Mesenchymal stem cell (in vitro differentiated cells and primary cell): ENCODE measurements at regions not wholly inside any gene's neighbourhood (a gene's known extent, or its start where the extent isn't known, plus 50 kb on each side); places are given as distances from the start of the nearest gene placed in this dataset.

Experiments used
- DNase-seq: peaks from one replicate; pipeline ENCODE4 v3.0.0-alpha.2; 2013
- H2AFZ ChIP-seq: one replicate; pipeline ENCODE4 v1.6.1; 2013; ENCODE audit warnings: low read depth, mild to moderate bottlenecking, control low read depth, inconsistent platforms, low read length, moderate library complexity
- H2AK5ac ChIP-seq: 2 replicates; pipeline ENCODE4 v1.6.1; 2013; ENCODE audit warnings: low read length, moderate library complexity, mild to moderate bottlenecking, inconsistent platforms; ENCODE audit not compliant: severe bottlenecking
- H2BK120ac ChIP-seq: one replicate; pipeline ENCODE4 v1.6.1; 2013; ENCODE audit warnings: low read depth, mild to moderate bottlenecking, inconsistent platforms, low read length, moderate library complexity
- H2BK12ac ChIP-seq, 2 experiments: one replicate each; pipeline ENCODE4 v1.6.1; 2013; ENCODE audit warnings: inconsistent platforms in 2 of 2, low read length in 2 of 2, mild to moderate bottlenecking in 2 of 2, moderate library complexity in 2 of 2, control low read depth in 1 of 2
- H2BK15ac ChIP-seq: one replicate; pipeline ENCODE4 v1.6.1; 2013; ENCODE audit warnings: mild to moderate bottlenecking, low read depth, inconsistent platforms; ENCODE audit not compliant: poor library complexity, severe bottlenecking
- H2BK5ac ChIP-seq: 2 replicates; pipeline ENCODE4 v1.6.1; 2013; ENCODE audit warnings: low read depth, mild to moderate bottlenecking, low read length, control low read depth, inconsistent platforms; ENCODE audit not compliant: poor library complexity, severe bottlenecking
- H3K14ac ChIP-seq, 2 experiments: one replicate each; pipeline ENCODE4 v1.6.1; 2013; ENCODE audit warnings: inconsistent platforms in 2 of 2, low read length in 2 of 2, control low read depth in 1 of 2, mild to moderate bottlenecking in 1 of 2, moderate library complexity in 1 of 2
- H3K18ac ChIP-seq, 2 experiments: one replicate each; pipeline ENCODE4 v1.6.1; 2013; ENCODE audit warnings: inconsistent platforms in 2 of 2, low read length in 2 of 2, control low read depth in 1 of 2, low read depth in 1 of 2, mild to moderate bottlenecking in 1 of 2
- H3K23ac ChIP-seq, 2 experiments: one replicate each; pipeline ENCODE4 v1.6.1; 2013; ENCODE audit warnings: inconsistent platforms in 2 of 2, low read length in 2 of 2, mild to moderate bottlenecking in 2 of 2, moderate library complexity in 2 of 2, control low read depth in 1 of 2
- H3K27ac ChIP-seq: 2 replicates; pipeline ENCODE4 v1.5.1; 2013; ENCODE audit warnings: mild to moderate bottlenecking, moderate library complexity, low read length, control low read depth, inconsistent platforms; ENCODE audit not compliant: poor library complexity, severe bottlenecking
- H3K27me3 ChIP-seq, 2 experiments: 2 replicates each; pipeline versions ENCODE4 v1.6.1 to v1.7.0; 2013; ENCODE audit warnings: low read length in 2 of 2, mild to moderate bottlenecking in 2 of 2, moderate library complexity in 2 of 2, control low read depth in 1 of 2, inconsistent platforms in 1 of 2; ENCODE audit not compliant: control insufficient read depth in 1 of 2, insufficient read depth in 1 of 2
- H3K36me3 ChIP-seq, 2 experiments: 2 replicates each; pipeline versions ENCODE4 v1.6.1 to v1.7.0; 2013; ENCODE audit warnings: low read length in 2 of 2, control low read depth in 1 of 2, inconsistent platforms in 1 of 2, low read depth in 1 of 2, mild to moderate bottlenecking in 1 of 2; ENCODE audit not compliant: insufficient read depth in 2 of 2, control insufficient read depth in 1 of 2
- H3K4ac ChIP-seq, 2 experiments: one replicate each; pipeline ENCODE4 v1.6.1; 2013; ENCODE audit warnings: inconsistent platforms in 2 of 2, low read length in 2 of 2, mild to moderate bottlenecking in 2 of 2, moderate library complexity in 2 of 2, control low read depth in 1 of 2, low read depth in 1 of 2
- H3K4me1 ChIP-seq: 2 replicates; pipeline ENCODE4 v1.6.1; 2013; ENCODE audit warnings: low read depth, low read length, control low read depth; ENCODE audit not compliant: control insufficient read depth, insufficient read depth
- H3K4me2 ChIP-seq: 2 replicates; pipeline ENCODE4 v1.6.1; 2013; ENCODE audit warnings: low read length, mild to moderate bottlenecking, inconsistent platforms; ENCODE audit not compliant: poor library complexity, severe bottlenecking
- H3K4me3 ChIP-seq, 2 experiments: 2 replicates each; pipeline versions ENCODE4 v1.5.1 to v1.7.0; 2013; ENCODE audit warnings: low read length in 2 of 2, mild to moderate bottlenecking in 2 of 2, control low read depth in 1 of 2, low read depth in 1 of 2; ENCODE audit not compliant: insufficient read depth in 1 of 2
- H3K79me1 ChIP-seq: replicated peaks from 2 replicates; pipeline ENCODE4 v1.6.1; 2013; ENCODE audit warnings: mild to moderate bottlenecking, control low read depth, low read length, inconsistent platforms; ENCODE audit not compliant: poor library complexity, severe bottlenecking
- H3K9ac ChIP-seq: 2 replicates; pipeline ENCODE4 v1.7.0; 2013; ENCODE audit warnings: mild to moderate bottlenecking, low read length, moderate library complexity
- H3K9me3 ChIP-seq: 2 replicates; pipeline ENCODE4 v1.7.0; 2013; ENCODE audit warnings: mild to moderate bottlenecking, low read length; ENCODE audit not compliant: control insufficient read depth
- H4K8ac ChIP-seq: one replicate; pipeline ENCODE4 v1.6.1; 2013; ENCODE audit warnings: inconsistent platforms, mild to moderate bottlenecking, low read length, moderate library complexity
- H4K91ac ChIP-seq: one replicate; pipeline ENCODE4 v1.6.1; 2013; ENCODE audit warnings: mild to moderate bottlenecking, low read length, inconsistent platforms
- WGBS: methylation state at CpG from one replicate; pipeline ENCODE4 v1.1.7; 2013; ENCODE audit warnings: mixed read lengths; 5-methylcytosine and 5-hydroxymethylcytosine counted together

- Histone ChIP-seq H3K4me2 (no peak overlapping the region), H3K27ac (no peak overlapping the region), H2BK5ac (no peak overlapping the region), H3K14ac (no peak overlapping the region), H3K79me1 (no peaks in the 10 kb centered on the region), H3K23ac (no peak overlapping the region), H2BK120ac (no peak overlapping the region), H3K4ac (no peak overlapping the region), H3K36me3 (no peaks in the 10 kb centered on the region), H4K91ac (no peak overlapping the region), H3K9me3 (no peaks in the 10 kb centered on the region), H2AFZ (no peak overlapping the region), H2AK5ac (no peak overlapping the region), H3K4me3 (no peak overlapping the region), H3K18ac (no peak overlapping the region), H3K4me1 (no peaks in the 10 kb centered on the region), H3K27me3 (no peaks in the 10 kb centered on the region), H2BK15ac (no peak overlapping the region), H3K9ac (no peak overlapping the region), H2BK12ac (no peak overlapping the region), H4K8ac (no peak overlapping the region)
- WGBS, result no CpG with 5 or more reads among the region's 2 CpGs
- no peak for DNase-seq
Observed at GRCh38 chr15:61746589-61746988, 313.7 kb downstream of the VPS13C start.

GRCh38 chr15:61743345-61743909 lies 316.8 kb downstream of the VPS13C start:
- H2BK12ac ChIP-seq, result no peak overlapping the region
- H3K4me3 ChIP-seq, result no peak overlapping the region
- H3K27ac ChIP-seq, result no peak overlapping the region
- no peak for DNase-seq
- H3K18ac ChIP-seq, result no peak overlapping the region
- H3K36me3 ChIP-seq, result no peaks in the 10 kb centered on the region
- no peak overlapping the region for H4K91ac ChIP-seq
- H3K4me2 ChIP-seq, result no peak overlapping the region
- peaks cover 8% of the 10 kb centered on the region for H3K9me3 ChIP-seq
- H3K27me3 ChIP-seq, result no peaks in the 10 kb centered on the region
- no peak overlapping the region for H2AK5ac ChIP-seq
- H4K8ac ChIP-seq, result no peak overlapping the region
- H3K9ac ChIP-seq, result no peak overlapping the region
- H3K79me1 ChIP-seq, result no peaks in the 10 kb centered on the region
- no peak overlapping the region for H3K23ac ChIP-seq
- no peak overlapping the region for H2BK120ac ChIP-seq
- no peak overlapping the region for H3K4ac ChIP-seq
- H2AFZ ChIP-seq, result no peak overlapping the region
- no peak overlapping the region for H2BK15ac ChIP-seq
- no peaks in the 10 kb centered on the region for H3K4me1 ChIP-seq
- no peak overlapping the region for H3K14ac ChIP-seq
- no peak overlapping the region for H2BK5ac ChIP-seq
- 59% methylated on average over 3 of the region's 3 CpGs for WGBS

GRCh38 chr15:61742591-61742990 lies 317.7 kb downstream of the VPS13C start:
- H3K27me3 ChIP-seq, result no peaks in the 10 kb centered on the region
- H2AK5ac ChIP-seq, result no peak overlapping the region
- no peak overlapping the region for H3K14ac ChIP-seq
- peaks cover 8% of the 10 kb centered on the region for H3K9me3 ChIP-seq
- no peaks in the 10 kb centered on the region for H3K4me1 ChIP-seq
- no peak overlapping the region for H3K4me2 ChIP-seq
- H3K36me3 ChIP-seq, result no peaks in the 10 kb centered on the region
- H2BK5ac ChIP-seq, result no peak overlapping the region
- H4K8ac ChIP-seq, result no peak overlapping the region
- H2BK120ac ChIP-seq, result no peak overlapping the region
- no peak overlapping the region for H2BK12ac ChIP-seq
- H3K9ac ChIP-seq, result no peak overlapping the region
- H3K4ac ChIP-seq, result no peak overlapping the region
- no peaks in the 10 kb centered on the region for H3K79me1 ChIP-seq
- no peak overlapping the region for H3K4me3 ChIP-seq
- DNase-seq, result no peak
- H3K18ac ChIP-seq, result no peak overlapping the region
- no peak overlapping the region for H4K91ac ChIP-seq
- no peak overlapping the region for H3K23ac ChIP-seq
- no peak overlapping the region for H3K27ac ChIP-seq
- no peak overlapping the region for H2BK15ac ChIP-seq
- no peak overlapping the region for H2AFZ ChIP-seq

- Histone ChIP-seq H2AK5ac (no peak overlapping the region), H3K18ac (no peak overlapping the region), H2BK120ac (no peak overlapping the region), H2BK5ac (no peak overlapping the region), H3K4ac (no peak overlapping the region), H2BK15ac (no peak overlapping the region), H3K4me1 (no peaks in the 10 kb centered on the region), H3K79me1 (no peaks in the 10 kb centered on the region), H3K9me3 (peaks cover 8% of the 10 kb centered on the region), H4K91ac (no peak overlapping the region), H2BK12ac (no peak overlapping the region), H3K4me3 (no peak overlapping the region), H3K14ac (no peak overlapping the region), H3K36me3 (no peaks in the 10 kb centered on the region), H3K27ac (no peak overlapping the region), H3K9ac (no peak overlapping the region), H3K4me2 (no peak overlapping the region), H3K27me3 (no peaks in the 10 kb centered on the region), H2AFZ (no peak overlapping the region), H3K23ac (no peak overlapping the region), H4K8ac (no peak overlapping the region)
- 67% methylated on average over 1 of the region's 1 CpG for WGBS
- no peak for DNase-seq
Observed at GRCh38 chr15:61736790-61737189, 323.5 kb downstream of the VPS13C start.
